GM18867 (cell line): ENCODE measurements at regions not wholly inside any gene's neighbourhood (a gene's known extent, or its start where the extent isn't known, plus 50 kb on each side); places are given as distances from the start of the nearest gene placed in this dataset.
"Not testable (repeated sequence)": the region's sequence is repeated elsewhere in the genome, so short reads cannot be mapped to it uniquely, and the experiment has no call there.

Experiments
- ATAC-seq: cut with Tn5 transposase; IDR thresholded peaks from one replicate; pipeline ENCODE4 v1.9.1; 2021; ENCODE audit warnings: mild to moderate bottlenecking, moderate library complexity; ENCODE audit not compliant: unreplicated experiment

DNA sequence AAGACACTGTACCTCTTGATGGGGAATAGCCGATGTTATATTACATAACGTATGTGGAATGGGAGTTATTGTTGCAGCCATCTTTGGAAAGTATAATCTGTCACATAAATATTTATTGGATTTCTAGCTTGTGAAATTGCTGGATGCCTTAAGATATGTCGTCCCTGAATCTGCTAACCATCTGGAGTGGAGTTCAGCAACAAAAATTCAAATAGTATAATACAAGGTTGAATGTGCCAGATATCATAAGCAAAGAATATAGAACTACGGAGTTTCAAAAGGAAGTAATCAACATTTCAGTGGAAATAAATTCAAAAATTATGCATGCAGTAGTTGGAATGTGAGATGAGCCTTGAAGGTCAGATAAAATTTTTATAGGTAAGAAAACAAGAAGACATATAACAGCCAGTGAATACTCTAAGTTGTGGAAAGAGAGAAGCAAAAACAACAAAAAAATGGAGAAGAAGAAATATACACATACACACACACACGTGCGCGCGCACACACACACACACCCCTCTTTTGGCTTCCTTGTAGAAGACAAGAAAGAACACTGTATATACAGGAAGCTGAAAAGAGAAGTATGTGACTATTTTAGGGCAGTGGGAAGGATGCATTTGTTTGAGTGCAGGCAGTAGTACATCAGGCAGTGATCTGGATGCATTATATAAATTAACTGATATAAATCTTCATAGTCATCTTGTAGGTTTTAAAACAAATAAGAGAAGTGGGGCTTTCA is 516.7 kb downstream of the KCNT2 start:
- ATAC-seq = no peak

GRCh38 chr1:196090226-196090625 is 518.0 kb downstream of the KCNT2 start:
- no peak for ATAC-seq

DNA sequence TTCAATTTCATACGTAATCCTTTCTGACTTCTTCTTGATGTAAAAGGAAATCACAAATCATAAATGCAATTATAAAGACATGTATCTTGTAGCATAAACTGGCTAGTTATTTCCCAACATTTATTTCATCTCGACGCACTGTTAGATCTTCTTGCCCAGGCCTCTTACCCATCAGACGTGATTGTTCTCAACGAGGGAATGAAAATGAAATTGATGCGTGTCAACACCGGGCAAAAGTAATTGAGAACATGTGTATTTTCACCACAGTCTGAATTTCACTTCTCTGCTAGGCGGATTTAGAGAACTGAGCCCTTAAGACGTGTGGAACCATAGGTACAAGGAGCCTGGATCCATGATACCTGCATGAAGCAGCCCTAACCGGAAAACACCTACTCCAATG is 519.7 kb downstream of the KCNT2 start:
- no peak for ATAC-seq

GRCh38 chr1:196078691-196079090 is 529.5 kb downstream of the KCNT2 start:
- no peak for ATAC-seq

- ATAC-seq = no peak
Observed at GRCh38 chr1:196075621-196076020, 532.6 kb downstream of the KCNT2 start.

GRCh38 chr1:196074182-196074581 is 534.1 kb downstream of the KCNT2 start:
- no peak for ATAC-seq

GRCh38 chr1:196071447-196071846 is 536.8 kb downstream of the KCNT2 start:
- ATAC-seq = no peak

DNA sequence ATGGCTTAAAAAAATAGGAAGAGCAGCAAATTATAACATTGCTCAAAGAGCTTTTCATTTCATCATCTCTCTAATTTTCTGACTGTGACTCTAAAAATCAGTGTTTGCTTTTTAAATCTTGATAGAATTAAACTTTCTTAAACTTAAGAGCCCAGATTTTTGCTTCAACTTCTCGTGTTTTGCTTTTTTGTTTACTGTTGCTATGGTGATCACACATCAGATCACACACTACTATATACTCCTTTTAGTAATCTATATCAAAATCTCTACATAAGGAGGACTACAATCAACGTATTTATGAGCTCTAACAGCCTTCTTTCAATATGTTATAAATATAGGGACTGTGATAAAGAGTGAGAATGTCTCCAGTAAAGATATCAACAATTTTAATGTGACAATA is 537.3 kb downstream of the KCNT2 start:
- no peak for ATAC-seq

- ATAC-seq = no peak
Observed at GRCh38 chr1:196063952-196064351, 544.3 kb downstream of the KCNT2 start.

DNA sequence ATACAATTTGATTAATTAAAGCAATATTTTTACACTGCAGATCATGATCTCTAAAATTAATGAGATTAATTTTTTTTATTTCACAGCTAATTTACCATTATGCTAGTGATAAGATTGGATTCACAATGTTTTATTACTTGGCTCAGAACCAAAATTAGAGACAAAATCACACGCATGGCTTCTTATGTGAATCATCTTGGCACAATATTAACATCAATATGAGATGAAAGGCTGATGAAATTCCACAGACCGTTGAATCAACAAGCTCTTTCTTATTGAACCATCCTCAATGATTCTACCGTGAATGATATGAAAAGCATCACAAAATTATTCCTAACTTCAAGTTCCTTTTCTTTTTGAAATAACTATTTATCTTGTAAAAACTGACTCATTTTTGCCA is 544.9 kb downstream of the KCNT2 start:
- no peak for ATAC-seq

GRCh38 chr1:196060539-196060938 is 547.7 kb downstream of the KCNT2 start:
- ATAC-seq = no peak

DNA sequence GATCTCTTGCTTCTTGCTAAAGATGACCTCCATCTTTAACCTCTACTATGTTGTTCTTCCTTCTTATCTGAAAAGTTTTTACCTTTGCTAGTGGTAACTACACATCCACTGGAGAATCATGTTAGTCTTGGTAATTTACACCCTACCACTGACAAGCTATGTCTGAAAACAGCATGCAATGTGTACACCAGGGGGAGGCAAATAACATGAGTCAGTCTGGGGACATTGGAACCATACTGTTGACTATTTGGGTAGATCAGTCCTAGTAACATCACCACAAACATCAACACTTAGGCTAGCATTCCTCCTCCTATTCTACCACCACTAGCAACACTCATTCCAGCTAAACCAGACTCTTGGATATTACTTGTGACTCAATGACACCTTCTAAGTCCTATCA is 549.0 kb downstream of the KCNT2 start:
- ATAC-seq = no peak

DNA sequence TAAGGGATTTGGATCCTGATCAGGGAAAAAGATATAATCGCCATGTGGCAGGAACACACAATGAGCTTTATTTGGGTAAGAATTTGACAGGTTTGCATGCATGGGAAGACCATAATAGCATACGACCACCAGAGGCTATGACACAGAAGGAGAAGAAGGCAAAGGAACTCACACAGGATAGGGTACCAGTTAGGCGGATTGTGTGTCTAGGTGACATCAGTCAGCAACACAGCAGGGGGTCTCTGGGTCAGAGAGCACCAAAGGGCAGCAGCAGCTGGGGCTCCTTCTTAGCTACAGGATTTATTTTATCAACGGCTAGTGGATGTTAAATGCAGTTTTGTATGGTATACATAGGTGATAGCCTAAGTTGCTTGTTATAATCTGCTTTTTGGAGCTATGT is 551.3 kb downstream of the KCNT2 start:
- ATAC-seq = no peak

DNA sequence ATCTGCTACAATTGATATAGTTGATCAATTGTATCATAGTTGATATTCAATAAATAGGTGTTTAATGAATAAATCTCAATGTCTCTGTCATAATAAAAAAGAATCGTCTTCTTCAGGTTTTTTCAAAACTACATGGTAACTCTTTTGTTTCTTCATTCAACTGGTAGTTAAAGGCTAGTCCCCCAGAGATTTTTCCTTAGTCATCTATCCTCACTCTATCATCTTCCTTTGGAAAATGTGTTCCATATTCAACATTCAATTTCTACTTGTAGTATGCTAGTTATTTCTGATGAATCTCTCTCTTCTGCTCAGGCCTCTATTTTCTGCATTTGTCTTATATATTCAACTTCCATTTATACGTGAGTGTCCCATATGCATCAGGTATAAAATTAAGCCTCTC is 558.8 kb downstream of the KCNT2 start:
- no peak for ATAC-seq

DNA sequence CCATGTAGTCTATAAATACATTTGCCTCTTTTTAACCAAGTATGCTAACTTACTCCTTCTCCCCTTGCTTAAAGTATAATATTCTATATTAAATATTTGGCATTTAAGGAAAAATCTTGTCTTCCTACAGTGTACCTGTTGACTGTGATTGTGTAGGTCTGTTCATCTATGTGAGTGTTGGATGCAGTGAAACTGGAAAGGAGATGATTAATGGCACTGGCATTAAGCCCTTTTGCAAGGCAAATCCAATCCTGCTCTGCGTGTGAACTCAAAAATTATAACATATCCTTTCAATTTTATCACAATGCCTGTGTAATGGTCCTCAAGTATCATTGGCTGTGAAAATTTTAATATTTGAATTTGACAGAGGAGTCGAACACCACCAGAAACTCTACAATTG is 565.0 kb downstream of the KCNT2 start:
- ATAC-seq = no peak

GRCh38 chr1:196034080-196034706 is 574.0 kb downstream of the KCNT2 start:
- no peak for ATAC-seq

DNA sequence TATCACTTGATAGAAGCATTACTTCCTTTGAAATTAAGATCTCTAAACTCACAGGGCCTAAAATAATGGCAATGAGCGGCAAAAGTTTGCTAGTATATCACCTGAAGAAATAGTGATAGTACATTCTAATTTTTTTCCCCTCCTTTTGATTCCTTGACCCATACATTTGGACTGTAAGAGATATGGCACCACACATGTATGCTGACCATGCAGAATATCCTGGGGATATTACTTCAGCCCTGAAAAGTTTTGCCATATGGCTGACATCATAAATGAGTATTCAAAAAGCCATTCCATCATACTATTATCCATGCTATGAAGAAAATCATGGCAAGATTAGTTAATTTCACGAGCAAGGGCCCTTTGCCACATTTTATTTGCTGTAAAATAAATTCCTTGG is 576.9 kb downstream of the KCNT2 start:
- not testable (repeated sequence) for ATAC-seq

- no peak for ATAC-seq
Observed at GRCh38 chr1:196030455-196030854, 577.8 kb downstream of the KCNT2 start.

GRCh38 chr1:196029410-196029809 is 578.8 kb downstream of the KCNT2 start:
- no peak for ATAC-seq

DNA sequence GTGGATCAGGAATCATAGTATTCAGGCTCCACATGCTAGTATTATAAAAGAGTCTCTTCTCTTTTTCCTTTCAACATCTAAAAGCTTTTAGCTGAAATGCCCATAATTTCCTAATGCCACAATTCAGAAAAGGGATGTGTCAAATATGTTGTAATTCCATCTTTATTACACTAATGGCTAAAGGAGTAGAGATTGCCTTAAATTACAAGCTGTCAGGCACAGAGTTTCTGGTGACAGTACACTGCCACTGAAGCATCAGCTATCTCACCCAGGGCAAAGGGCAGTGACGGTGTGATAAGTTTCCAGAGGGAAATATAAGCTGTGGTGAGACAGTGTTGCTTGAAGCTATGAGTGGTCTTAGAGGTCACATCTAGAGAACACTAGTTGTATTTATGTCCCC is 581.1 kb downstream of the KCNT2 start:
- ATAC-seq = no peak

DNA sequence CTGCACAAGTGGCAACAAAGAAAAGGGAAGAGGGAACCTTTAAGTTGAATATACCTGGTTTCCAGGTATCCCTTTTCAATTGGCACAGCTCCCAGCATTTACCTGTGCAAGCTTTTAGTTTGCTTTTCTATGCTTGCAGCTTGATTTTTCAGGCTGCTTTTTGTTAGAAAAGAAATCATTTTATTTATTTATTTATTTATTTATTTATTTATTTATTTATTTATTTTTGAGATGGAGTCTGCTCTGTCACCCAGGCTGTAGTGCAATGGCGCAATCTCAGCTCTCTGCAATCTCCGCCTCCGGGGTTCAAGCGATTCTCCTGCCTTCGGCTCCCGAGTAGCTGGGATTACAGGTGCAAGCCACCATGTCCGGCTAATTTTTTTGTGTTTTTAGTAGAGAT is 587.1 kb downstream of the KCNT2 start:
- ATAC-seq = not testable (repeated sequence)

DNA sequence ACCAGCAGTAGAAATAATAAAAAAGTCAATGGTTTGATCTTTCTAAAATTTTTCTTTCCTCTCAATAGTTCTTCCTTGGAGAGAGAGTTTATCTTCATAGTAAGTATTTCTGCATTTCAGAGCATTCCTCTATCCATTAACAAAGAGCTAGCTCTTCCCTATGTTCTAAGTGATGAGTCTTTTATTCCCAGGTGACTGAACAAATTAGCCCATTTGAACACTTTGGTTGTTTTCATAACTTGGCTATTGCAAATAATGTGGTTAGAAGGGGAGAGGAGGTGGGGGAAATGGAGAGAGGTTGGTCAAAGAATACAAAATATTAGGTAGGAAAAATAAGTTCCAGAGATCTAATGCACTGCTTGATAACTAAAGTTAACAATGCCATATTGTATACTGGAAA is 598.9 kb downstream of the KCNT2 start:
- no peak for ATAC-seq

DNA sequence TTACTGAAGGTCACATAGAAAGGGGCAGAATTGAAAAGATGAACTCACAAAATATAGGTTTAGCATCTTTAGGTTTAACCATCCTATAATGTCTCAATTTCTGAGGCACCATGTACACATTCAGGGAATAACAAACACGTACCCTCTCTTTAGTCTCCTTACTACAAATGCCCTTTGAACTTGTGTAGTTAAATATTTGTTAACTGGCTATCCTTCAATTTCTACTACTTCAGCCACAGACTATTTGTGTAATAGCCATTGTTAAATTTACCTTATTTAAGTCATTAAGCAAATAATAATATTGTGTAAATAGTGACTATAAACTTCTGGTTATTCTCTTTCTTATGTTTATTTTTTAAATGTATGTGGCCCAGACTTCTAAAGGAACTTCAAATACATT is 600.5 kb downstream of the KCNT2 start:
- ATAC-seq = no peak
